ENCODE measurements at regions not wholly inside any gene's neighbourhood (a gene's known extent, or its start where the extent isn't known, plus 50 kb on each side); places are given as distances from the start of the nearest gene placed in this dataset.

DNA sequence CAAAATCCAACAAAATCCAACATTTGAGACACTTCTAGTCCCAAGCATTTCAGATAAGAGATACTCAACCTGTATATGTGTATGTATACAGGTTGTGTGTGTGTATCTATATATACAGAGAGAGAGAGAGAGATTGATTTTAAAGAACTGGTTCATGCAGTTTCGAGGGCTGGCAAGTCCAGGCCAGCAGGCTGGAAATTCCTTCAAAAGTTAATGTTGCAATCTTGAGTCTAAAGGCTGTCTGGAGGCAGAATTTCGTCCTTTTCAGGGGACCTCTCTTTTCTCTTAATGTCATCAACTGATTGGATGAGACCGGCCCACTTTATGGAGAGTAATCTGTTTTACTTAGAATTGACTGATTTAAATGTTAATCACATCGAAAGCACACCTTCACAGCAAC lies 199.6 kb upstream of the IL12A start:
- Histone ChIP-seq H3K79me2 (ENCODE audit: insufficient read depth, low read depth) (no peaks in the 10 kb centered on the region), H3K27me3 (ENCODE audit: insufficient read depth, low read depth) (no peaks in the 10 kb centered on the region; the same call in 1 of the 2 replicates)
- TF ChIP-seq, protein P1, sequence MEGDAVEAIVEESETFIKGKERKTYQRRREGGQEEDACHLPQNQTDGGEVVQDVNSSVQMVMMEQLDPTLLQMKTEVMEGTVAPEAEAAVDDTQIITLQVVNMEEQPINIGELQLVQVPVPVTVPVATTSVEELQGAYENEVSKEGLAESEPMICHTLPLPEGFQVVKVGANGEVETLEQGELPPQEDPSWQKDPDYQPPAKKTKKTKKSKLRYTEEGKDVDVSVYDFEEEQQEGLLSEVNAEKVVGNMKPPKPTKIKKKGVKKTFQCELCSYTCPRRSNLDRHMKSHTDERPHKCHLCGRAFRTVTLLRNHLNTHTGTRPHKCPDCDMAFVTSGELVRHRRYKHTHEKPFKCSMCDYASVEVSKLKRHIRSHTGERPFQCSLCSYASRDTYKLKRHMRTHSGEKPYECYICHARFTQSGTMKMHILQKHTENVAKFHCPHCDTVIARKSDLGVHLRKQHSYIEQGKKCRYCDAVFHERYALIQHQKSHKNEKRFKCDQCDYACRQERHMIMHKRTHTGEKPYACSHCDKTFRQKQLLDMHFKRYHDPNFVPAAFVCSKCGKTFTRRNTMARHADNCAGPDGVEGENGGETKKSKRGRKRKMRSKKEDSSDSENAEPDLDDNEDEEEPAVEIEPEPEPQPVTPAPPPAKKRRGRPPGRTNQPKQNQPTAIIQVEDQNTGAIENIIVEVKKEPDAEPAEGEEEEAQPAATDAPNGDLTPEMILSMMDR (conservative IDR thresholded peaks at IDR 0.05; ENCODE audit: low read depth, low read length): no peak

DNA sequence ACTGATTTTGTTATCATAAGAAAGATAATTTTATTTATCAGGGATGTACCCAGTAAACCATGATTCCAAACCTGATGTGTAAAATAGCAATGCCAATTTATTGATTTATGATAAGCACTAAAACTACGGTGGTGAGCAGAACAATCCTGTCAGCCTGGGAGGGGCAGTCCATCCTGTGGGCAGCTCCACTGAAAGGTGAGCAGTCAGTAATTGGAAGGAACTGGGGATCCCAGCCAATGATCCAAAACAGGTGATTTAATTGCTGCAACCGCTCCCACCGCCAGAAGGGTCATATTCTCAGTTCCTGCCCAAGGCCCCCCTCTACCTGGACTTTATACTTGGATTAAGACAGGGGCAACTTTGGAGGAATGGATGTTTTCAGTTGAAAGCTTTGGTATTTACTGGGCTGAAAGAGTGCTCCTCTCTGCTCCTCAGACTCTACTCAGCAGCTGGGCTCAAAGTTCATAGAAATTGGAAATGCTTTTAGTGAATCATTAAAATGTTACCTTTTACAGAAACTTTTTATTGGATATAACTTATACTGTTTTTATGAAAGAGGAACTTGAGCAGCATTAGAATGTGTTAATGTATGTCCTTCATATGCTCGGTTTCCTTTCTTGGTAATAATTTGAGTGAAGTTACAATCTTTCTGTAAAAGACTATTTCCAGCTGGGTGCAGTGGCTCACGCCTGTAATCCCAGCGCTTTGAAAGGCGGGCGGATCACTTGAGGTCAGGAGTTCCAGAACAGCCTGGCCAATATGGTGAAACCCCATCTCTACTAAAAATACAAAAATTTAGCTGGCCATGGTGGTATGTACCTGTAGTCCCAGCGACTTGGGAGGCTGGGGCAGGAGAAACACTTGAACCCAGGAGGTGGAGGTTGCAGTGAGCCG lies 198.6 kb upstream of the IL12A start:
- Histone ChIP-seq H3K4me3 (IDR thresholded peaks at IDR 0.05; ENCODE audit: insufficient read depth, low read depth, low read length) (no peak overlapping the region), H3K36me3 (ENCODE audit: insufficient read depth) (no peaks in the 10 kb centered on the region), H3K4me1 (ENCODE audit: low read depth, poor library complexity, severe bottlenecking) (no peaks in the 10 kb centered on the region), H2AFZ (ENCODE audit: low read depth) (no peak overlapping the region), H3K9ac (no peak overlapping the region), H3K27me3 (ENCODE audit: insufficient read depth, low read depth) (no peaks in the 10 kb centered on the region; the same call in 1 of the 2 replicates), H3K79me2 (ENCODE audit: insufficient read depth, low read depth) (no peaks in the 10 kb centered on the region), H3K27ac (no peak overlapping the region), H4K20me1 (ENCODE audit: insufficient read depth) (no peaks in the 10 kb centered on the region), H3K4me2 (no peak overlapping the region)
- TF ChIP-seq, protein P1 (conservative IDR thresholded peaks at IDR 0.05; ENCODE audit: low read depth, low read length): no peak

More for the DNA sequence above, 199.6 kb upstream of the IL12A start:
- Histone ChIP-seq H3K9ac (no peak overlapping the region), H3K4me2 (no peak overlapping the region), H3K4me3 (IDR thresholded peaks at IDR 0.05; ENCODE audit: insufficient read depth, low read depth, low read length) (no peak overlapping the region), H4K20me1 (ENCODE audit: insufficient read depth) (no peaks in the 10 kb centered on the region), H2AFZ (ENCODE audit: low read depth) (no peak overlapping the region), H3K27ac (no peak overlapping the region), H3K4me1 (ENCODE audit: low read depth, poor library complexity, severe bottlenecking) (peaks cover 6% of the 10 kb centered on the region), H3K36me3 (ENCODE audit: insufficient read depth) (no peaks in the 10 kb centered on the region)

GRCh38 chr3:159791336-159791735 lies 197.3 kb upstream of the IL12A start:
- Histone ChIP-seq H3K27ac (no peak overlapping the region), H3K27me3 (ENCODE audit: insufficient read depth, low read depth) (no peaks in the 10 kb centered on the region; the same call in 1 of the 2 replicates), H3K36me3 (ENCODE audit: insufficient read depth) (no peaks in the 10 kb centered on the region), H2AFZ (ENCODE audit: low read depth) (no peak overlapping the region), H3K4me1 (ENCODE audit: low read depth, poor library complexity, severe bottlenecking) (no peaks in the 10 kb centered on the region), H3K79me2 (ENCODE audit: insufficient read depth, low read depth) (no peaks in the 10 kb centered on the region), H3K4me2 (no peak overlapping the region), H4K20me1 (ENCODE audit: insufficient read depth) (no peaks in the 10 kb centered on the region), H3K4me3 (IDR thresholded peaks at IDR 0.05; ENCODE audit: insufficient read depth, low read depth, low read length) (no peak overlapping the region), H3K9ac (no peak overlapping the region)
- TF ChIP-seq, protein P1 (conservative IDR thresholded peaks at IDR 0.05; ENCODE audit: low read depth, low read length): no peak

DNA sequence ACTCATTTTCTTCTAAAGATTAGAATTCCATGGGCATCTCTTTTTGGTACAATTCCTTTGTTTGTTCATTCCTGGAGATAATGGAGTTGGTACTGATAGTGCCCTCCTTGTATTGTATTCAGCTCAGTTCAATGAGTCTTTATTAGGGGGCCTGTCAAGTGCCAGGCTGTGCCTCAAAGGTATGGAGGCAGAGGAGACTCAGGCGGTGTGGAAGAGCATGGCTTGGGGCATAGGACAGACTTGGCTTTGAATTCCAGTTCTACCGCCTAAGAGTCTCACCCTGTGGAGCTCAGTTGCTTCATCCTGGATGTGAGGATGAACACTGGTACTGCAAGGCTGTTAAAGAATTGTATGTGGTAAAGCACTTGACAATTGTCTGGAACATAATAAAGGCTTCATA lies 196.6 kb upstream of the IL12A start:
- no peaks in the 10 kb centered on the region for H4K20me1 ChIP-seq (ENCODE audit: insufficient read depth)
- no peaks in the 10 kb centered on the region for H3K79me2 ChIP-seq (ENCODE audit: insufficient read depth, low read depth)
- H3K4me1 ChIP-seq (ENCODE audit: low read depth, poor library complexity, severe bottlenecking): no peaks in the 10 kb centered on the region
- TF ChIP-seq, protein P1 (conservative IDR thresholded peaks at IDR 0.05; ENCODE audit: low read depth, low read length): no peak
- no peak overlapping the region for H3K9ac ChIP-seq
- no peak overlapping the region for H2AFZ ChIP-seq (ENCODE audit: low read depth)
- no peak overlapping the region for H3K4me3 ChIP-seq (IDR thresholded peaks at IDR 0.05; ENCODE audit: insufficient read depth, low read depth, low read length)
- H3K27me3 ChIP-seq (ENCODE audit: insufficient read depth, low read depth): no peaks in the 10 kb centered on the region; the same call in 1 of the 2 replicates
- H3K36me3 ChIP-seq (ENCODE audit: insufficient read depth): no peaks in the 10 kb centered on the region
- no peak overlapping the region for H3K4me2 ChIP-seq
- H3K27ac ChIP-seq: no peak overlapping the region

All from KMS-11 (cell line).